Progenitor cell of endocrine pancreas (in vitro differentiated cells): ENCODE measurements at regions not wholly inside any gene's neighbourhood (a gene's known extent, or its start where the extent isn't known, plus 50 kb on each side); places are given as distances from the start of the nearest gene placed in this dataset.
"Not testable (repeated sequence)": the region's sequence is repeated elsewhere in the genome, so short reads cannot be mapped to it uniquely, and the experiment has no call there.

Experiments used
- DNase-seq: peaks from one replicate; pipeline ENCODE4 v3.0.0; 2021; ENCODE audit warnings: low spot score; ENCODE audit not compliant: unreplicated experiment
- H3K27ac Mint-ChIP-seq: 2 replicates; pipeline ENCODE4 v1.8.0; 2021; ENCODE audit warnings: mild to moderate bottlenecking, moderate library complexity, mixed read lengths
- H3K27me3 Mint-ChIP-seq: 2 replicates; pipeline ENCODE4 v1.8.0; 2021; ENCODE audit warnings: mixed read lengths
- H3K36me3 Mint-ChIP-seq: 2 replicates; pipeline ENCODE4 v1.8.0; 2022; ENCODE audit warnings: mixed read lengths; ENCODE audit not compliant: insufficient read depth
- H3K4me1 Mint-ChIP-seq: 2 replicates; pipeline ENCODE4 v1.8.0; 2021; ENCODE audit warnings: low read depth, mixed read lengths
- H3K4me3 Mint-ChIP-seq: 2 replicates; pipeline ENCODE4 v1.8.0; 2021; ENCODE audit warnings: low read depth, mild to moderate bottlenecking, moderate library complexity, mixed read lengths
- H3K9me3 Mint-ChIP-seq: 2 replicates; pipeline ENCODE4 v1.8.0; 2021; ENCODE audit warnings: low read depth, mixed read lengths
- TF ChIP-seq, protein P1 (sequence below): fragments of 200-600 bp; sonication (generic); IDR thresholded peaks from one replicate; pipeline ENCODE4 v1.5.0; 2021; ENCODE audit warnings: antibody characterized with exemption, mild to moderate bottlenecking; ENCODE audit not compliant: unreplicated experiment

DNA sequence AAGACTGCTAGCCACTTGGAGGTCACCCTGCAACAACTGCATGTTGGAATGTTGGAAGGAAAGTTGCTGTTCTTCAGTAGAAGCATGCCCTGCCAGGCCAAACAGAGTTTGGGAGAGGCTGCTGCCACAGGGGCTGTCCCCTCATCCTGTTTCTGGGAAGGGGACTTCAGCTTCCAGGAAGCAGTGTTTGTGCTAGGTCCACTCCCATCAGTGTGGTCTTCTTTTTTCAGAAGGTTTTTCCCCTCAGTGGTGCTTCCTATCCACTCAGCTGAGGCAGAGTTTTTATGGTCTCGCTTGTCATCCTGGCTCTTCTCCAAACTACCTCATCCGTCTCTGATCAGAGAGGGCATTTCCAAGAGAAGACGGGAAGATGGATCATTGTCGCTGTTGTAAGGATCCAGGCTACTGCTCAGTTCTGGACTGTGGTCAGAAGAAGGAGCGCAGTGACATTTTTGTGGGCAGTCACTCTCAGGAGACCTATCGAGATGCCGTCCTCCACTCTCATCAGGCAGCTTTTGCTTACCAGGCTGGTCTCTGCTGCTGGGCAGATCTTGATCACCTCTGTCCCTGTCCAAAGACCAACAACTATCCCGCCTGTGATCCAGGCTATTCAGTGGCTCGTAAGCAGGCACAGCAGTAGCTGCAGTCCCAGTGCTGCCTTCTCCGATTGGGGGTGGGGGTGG lies 97.8 kb upstream of the C5orf63 start:
- H3K36me3 Mint-ChIP-seq, result peaks cover 2% of the 10 kb centered on the region
- H3K27me3 Mint-ChIP-seq, result no peaks in the 10 kb centered on the region
- H3K4me3 Mint-ChIP-seq, result no peak overlapping the region
- H3K27ac Mint-ChIP-seq, result no peak overlapping the region
- DNase-seq, result no peak
- peaks cover 7% of the 10 kb centered on the region for H3K4me1 Mint-ChIP-seq
- TF ChIP-seq, protein P1, sequence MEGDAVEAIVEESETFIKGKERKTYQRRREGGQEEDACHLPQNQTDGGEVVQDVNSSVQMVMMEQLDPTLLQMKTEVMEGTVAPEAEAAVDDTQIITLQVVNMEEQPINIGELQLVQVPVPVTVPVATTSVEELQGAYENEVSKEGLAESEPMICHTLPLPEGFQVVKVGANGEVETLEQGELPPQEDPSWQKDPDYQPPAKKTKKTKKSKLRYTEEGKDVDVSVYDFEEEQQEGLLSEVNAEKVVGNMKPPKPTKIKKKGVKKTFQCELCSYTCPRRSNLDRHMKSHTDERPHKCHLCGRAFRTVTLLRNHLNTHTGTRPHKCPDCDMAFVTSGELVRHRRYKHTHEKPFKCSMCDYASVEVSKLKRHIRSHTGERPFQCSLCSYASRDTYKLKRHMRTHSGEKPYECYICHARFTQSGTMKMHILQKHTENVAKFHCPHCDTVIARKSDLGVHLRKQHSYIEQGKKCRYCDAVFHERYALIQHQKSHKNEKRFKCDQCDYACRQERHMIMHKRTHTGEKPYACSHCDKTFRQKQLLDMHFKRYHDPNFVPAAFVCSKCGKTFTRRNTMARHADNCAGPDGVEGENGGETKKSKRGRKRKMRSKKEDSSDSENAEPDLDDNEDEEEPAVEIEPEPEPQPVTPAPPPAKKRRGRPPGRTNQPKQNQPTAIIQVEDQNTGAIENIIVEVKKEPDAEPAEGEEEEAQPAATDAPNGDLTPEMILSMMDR, result no peak
- H3K9me3 Mint-ChIP-seq, result peaks cover 19% of the 10 kb centered on the region

DNA sequence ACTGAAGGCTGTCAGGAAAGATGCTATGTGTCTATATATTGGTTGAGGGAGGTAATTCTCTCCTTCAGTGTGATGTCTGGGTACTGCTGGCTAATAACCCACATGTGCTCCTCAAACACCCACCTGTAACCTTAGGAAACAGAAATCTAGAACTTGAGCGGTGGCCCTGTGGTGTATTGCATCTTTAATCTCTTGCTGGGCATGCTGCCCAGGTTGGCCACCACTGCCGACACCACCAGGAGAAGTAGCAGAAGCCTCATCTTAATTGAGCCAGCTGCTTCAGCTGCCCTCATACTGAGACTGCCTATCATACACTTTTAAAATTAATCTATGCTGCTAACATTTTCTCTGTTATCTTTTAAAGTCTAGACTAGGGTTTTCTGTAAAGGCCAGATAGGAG lies 103.5 kb upstream of the C5orf63 start:
- Mint-ChIP-seq H3K27ac (no peak overlapping the region), H3K27me3 (no peaks in the 10 kb centered on the region)
- TF ChIP-seq, protein P1, result no peak

GRCh38 chr5:127182631-127183030 lies 108.0 kb upstream of the MEGF10 start:
- H3K27ac Mint-ChIP-seq, H3K36me3 Mint-ChIP-seq, DNase-seq, H3K27me3 Mint-ChIP-seq, H3K9me3 Mint-ChIP-seq, H3K4me3 Mint-ChIP-seq, H3K4me1 Mint-ChIP-seq: not testable (repeated sequence)

More for the DNA sequence above, 103.5 kb upstream of the C5orf63 start:
- H3K9me3 Mint-ChIP-seq, result peaks cover 23% of the 10 kb centered on the region
- no peak for DNase-seq
- H3K36me3 Mint-ChIP-seq, result peaks cover 2% of the 10 kb centered on the region
- no peak overlapping the region for H3K4me3 Mint-ChIP-seq
- H3K4me1 Mint-ChIP-seq, result no peaks in the 10 kb centered on the region

DNA sequence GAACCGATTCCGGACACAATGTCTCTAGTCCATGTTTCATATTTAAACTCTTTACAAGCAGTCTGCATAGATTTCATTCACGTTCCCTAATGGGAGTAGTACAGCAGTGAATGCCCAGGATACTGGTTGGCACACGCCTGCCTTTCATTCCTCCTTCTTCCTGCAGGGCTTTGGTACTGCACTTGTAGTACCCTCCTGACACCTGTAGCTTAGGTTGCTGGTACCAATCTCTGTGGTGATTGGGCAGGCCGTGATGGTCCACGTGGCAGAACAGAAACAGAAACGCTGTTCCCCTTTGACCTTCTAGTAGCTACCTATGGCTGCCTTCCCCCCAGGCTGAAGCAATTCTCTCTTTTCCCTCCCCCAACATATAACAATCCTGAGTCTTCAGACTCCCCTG lies 107.3 kb upstream of the MEGF10 start:
- no peak overlapping the region for H3K27ac Mint-ChIP-seq
- no peaks in the 10 kb centered on the region for H3K4me1 Mint-ChIP-seq
- H3K4me3 Mint-ChIP-seq, result no peak overlapping the region
- no peaks in the 10 kb centered on the region for H3K36me3 Mint-ChIP-seq
- no peaks in the 10 kb centered on the region for H3K9me3 Mint-ChIP-seq
- H3K27me3 Mint-ChIP-seq, result no peaks in the 10 kb centered on the region
- no peak for DNase-seq
- TF ChIP-seq, protein P1, result no peak

DNA sequence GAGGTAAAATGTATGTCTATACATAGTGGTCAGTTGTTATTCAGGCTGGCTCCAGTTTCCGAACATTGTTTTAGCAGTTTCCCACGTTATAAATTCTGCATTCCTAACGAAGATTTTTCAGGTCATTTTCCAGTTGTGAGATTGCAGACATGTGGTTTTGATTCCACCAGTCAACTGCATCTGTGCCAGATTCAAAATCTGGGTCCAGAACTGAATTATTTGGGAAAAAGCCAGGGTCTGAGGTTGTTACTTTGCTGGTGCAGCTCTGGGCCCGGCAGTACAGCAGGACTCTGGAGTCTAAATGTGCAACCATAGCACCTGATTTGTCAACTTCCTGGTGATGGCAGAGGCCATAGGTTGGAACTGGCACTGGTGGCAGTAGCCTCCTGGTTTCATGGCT lies 105.7 kb upstream of the MEGF10 start:
- no peak for DNase-seq
- H3K9me3 Mint-ChIP-seq, result no peaks in the 10 kb centered on the region
- H3K4me1 Mint-ChIP-seq, result no peaks in the 10 kb centered on the region
- H3K4me3 Mint-ChIP-seq, result no peak overlapping the region
- no peaks in the 10 kb centered on the region for H3K27me3 Mint-ChIP-seq
- TF ChIP-seq, protein P1, result no peak
- no peaks in the 10 kb centered on the region for H3K36me3 Mint-ChIP-seq
- H3K27ac Mint-ChIP-seq, result no peak overlapping the region

DNA sequence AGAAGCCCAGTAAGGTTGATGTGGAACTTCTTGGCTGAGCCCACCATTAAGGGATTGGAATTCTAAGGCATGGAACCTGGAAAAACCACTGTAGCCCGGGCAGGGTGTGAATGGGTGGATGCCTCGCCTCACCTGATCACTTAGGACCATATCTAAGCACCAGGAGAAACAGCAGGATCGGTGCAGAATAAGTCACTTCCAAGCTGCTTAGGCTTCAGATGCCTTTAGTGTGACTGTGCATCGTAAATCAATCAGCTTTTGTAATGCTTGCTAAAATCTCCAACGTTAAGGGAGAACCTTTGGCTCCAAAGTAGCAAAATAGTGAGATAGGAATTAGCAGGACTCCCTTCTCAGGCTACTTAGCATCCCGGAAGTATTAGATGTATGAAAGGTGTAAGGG lies 103.9 kb upstream of the MEGF10 start:
- TF ChIP-seq, protein P1, result no peak
- Mint-ChIP-seq H3K36me3 (no peaks in the 10 kb centered on the region), H3K27me3 (no peaks in the 10 kb centered on the region), H3K4me1 (peaks cover 1% of the 10 kb centered on the region), H3K9me3 (no peaks in the 10 kb centered on the region), H3K4me3 (no peak overlapping the region), H3K27ac (no peak overlapping the region)
- DNase-seq, result no peak
